Neural progenitor cell (in vitro differentiated cells): ENCODE measurements at regions not wholly inside any gene's neighbourhood (a gene's known extent, or its start where the extent isn't known, plus 50 kb on each side); places are given as distances from the start of the nearest gene placed in this dataset.

Experiments used
- DNase-seq: peaks from one replicate; pipeline ENCODE4 v3.0.0-alpha.2; 2016; ENCODE audit warnings: low spot score
- H2AFZ ChIP-seq: fragments of 200-600 bp; sonication (generic); replicated peaks from 2 replicates; pipeline ENCODE4 v1.6.1; 2016; ENCODE audit warnings: antibody characterized with exemption
- H3F3A ChIP-seq: fragments of 200-600 bp; sonication (generic); 2 replicates; pipeline ENCODE4 v1.6.1; 2016; ENCODE audit warnings: antibody characterized with exemption, low read depth
- H3K27ac ChIP-seq: fragments of 200-600 bp; sonication (generic); 2 replicates; pipeline ENCODE4 v1.5.1; 2016; ENCODE audit warnings: mild to moderate bottlenecking
- H3K27me3 ChIP-seq: fragments of 200-600 bp; sonication (generic); 2 replicates; pipeline ENCODE4 v1.6.1; 2016; ENCODE audit warnings: mild to moderate bottlenecking, moderate library complexity
- H3K36me3 ChIP-seq: fragments of 200-600 bp; sonication (generic); 2 replicates; pipeline ENCODE4 v1.5.1; 2016
- H3K4me1 ChIP-seq: fragments of 200-600 bp; sonication (generic); 2 replicates; pipeline ENCODE4 v1.6.1; 2016; ENCODE audit warnings: mixed run types
- H3K4me2 ChIP-seq: fragments of 200-600 bp; sonication (generic); 2 replicates; pipeline ENCODE4 v1.6.1; 2016
- H3K4me3 ChIP-seq: fragments of 200-600 bp; sonication (generic); 2 replicates; pipeline ENCODE4 v1.5.1; 2016
- H3K79me2 ChIP-seq: fragments of 200-600 bp; sonication (generic); 2 replicates; pipeline ENCODE4 v1.6.1; 2016; ENCODE audit warnings: low read depth
- H3K9ac ChIP-seq: fragments of 200-600 bp; sonication (generic); 2 replicates; pipeline ENCODE4 v1.6.1; 2016
- H3K9me3 ChIP-seq: fragments of 200-600 bp; sonication (generic); 2 replicates; pipeline ENCODE4 v1.5.1; 2016; ENCODE audit warnings: low read depth
- H4K20me1 ChIP-seq: fragments of 200-600 bp; sonication (generic); 2 replicates; pipeline ENCODE4 v1.6.1; 2016; ENCODE audit warnings: low read depth
- H3K27ac Mint-ChIP-seq: 3 replicates; pipeline ENCODE4 v1.8.0; 2021; ENCODE audit warnings: mixed read lengths
- H3K27me3 Mint-ChIP-seq: 2 replicates; pipeline ENCODE4 v1.8.0; 2022; ENCODE audit warnings: low read depth, mild to moderate bottlenecking, inconsistent platforms, moderate library complexity, mixed read lengths; ENCODE audit not compliant: insufficient read depth
- H3K36me3 Mint-ChIP-seq: 3 replicates; pipeline ENCODE4 v1.8.0; 2021; ENCODE audit warnings: mixed read lengths
- H3K4me1 Mint-ChIP-seq: 3 replicates; pipeline ENCODE4 v1.8.0; 2021; ENCODE audit warnings: mixed read lengths
- H3K4me3 Mint-ChIP-seq: 3 replicates; pipeline ENCODE4 v1.8.0; 2021; ENCODE audit warnings: mild to moderate bottlenecking, moderate library complexity, mixed read lengths
- H3K9me3 Mint-ChIP-seq: 3 replicates; pipeline ENCODE4 v1.8.0; 2020; ENCODE audit warnings: mixed read lengths
- EZH2 ChIP-seq: fragments of 200-600 bp; sonication (generic); IDR thresholded peaks from 2 replicates; pipeline ENCODE4 v1.6.1; 2017; ENCODE audit warnings: antibody characterized with exemption, mild to moderate bottlenecking, moderate library complexity
- EZH2phosphoT487 ChIP-seq: fragments of 200-600 bp; sonication (generic); IDR thresholded peaks from 2 replicates; pipeline ENCODE4 v1.6.1; 2017; ENCODE audit warnings: antibody characterized with exemption
- TF ChIP-seq, protein P1 (sequence below): fragments of 200-600 bp; sonication (generic); IDR thresholded peaks from 2 replicates; pipeline ENCODE4 v1.5.1; 2017; ENCODE audit warnings: antibody characterized with exemption, mild to moderate bottlenecking

DNA sequence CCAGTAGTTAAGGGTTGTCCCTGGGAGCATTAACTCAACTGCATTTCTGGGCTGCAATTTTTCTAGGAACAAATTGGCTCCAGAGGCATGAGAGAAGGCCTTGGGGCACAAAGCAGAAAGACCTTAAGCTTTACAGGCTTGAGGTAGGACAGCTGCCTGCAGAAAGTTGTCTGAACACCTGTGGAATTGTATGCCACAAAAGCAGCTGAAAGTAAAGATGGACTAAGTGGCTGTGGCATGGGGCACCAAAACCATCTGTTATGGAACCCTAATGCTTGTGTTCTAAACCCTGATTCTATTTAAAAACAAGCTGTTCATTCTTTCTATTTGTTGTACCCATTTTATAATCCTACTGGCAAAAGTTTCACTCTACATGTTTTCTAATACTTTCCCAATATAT is 515.2 kb downstream of the GLUD2 start:
- DNase-seq, result no peak
- Histone ChIP-seq H3K36me3 (no peaks in the 10 kb centered on the region), H3K9me3 (no peaks in the 10 kb centered on the region), H3K4me1 (no peaks in the 10 kb centered on the region), H2AFZ (no peak overlapping the region), H3F3A (no peaks in the 10 kb centered on the region), H4K20me1 (no peaks in the 10 kb centered on the region), H3K4me3 (no peak overlapping the region), H3K9ac (no peak overlapping the region), H3K27ac (no peak overlapping the region), H3K27me3 (no peaks in the 10 kb centered on the region), H3K79me2 (no peaks in the 10 kb centered on the region), H3K4me2 (no peak overlapping the region)
- H3K9me3 Mint-ChIP-seq, result no peaks in the 10 kb centered on the region
- TF ChIP-seq, protein P1, sequence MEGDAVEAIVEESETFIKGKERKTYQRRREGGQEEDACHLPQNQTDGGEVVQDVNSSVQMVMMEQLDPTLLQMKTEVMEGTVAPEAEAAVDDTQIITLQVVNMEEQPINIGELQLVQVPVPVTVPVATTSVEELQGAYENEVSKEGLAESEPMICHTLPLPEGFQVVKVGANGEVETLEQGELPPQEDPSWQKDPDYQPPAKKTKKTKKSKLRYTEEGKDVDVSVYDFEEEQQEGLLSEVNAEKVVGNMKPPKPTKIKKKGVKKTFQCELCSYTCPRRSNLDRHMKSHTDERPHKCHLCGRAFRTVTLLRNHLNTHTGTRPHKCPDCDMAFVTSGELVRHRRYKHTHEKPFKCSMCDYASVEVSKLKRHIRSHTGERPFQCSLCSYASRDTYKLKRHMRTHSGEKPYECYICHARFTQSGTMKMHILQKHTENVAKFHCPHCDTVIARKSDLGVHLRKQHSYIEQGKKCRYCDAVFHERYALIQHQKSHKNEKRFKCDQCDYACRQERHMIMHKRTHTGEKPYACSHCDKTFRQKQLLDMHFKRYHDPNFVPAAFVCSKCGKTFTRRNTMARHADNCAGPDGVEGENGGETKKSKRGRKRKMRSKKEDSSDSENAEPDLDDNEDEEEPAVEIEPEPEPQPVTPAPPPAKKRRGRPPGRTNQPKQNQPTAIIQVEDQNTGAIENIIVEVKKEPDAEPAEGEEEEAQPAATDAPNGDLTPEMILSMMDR, result no peak
- TF ChIP-seq EZH2, result no peak
- TF ChIP-seq EZH2phosphoT487, result no peak
- H3K4me1 Mint-ChIP-seq, result peaks cover 2% of the 10 kb centered on the region
- H3K4me3 Mint-ChIP-seq, result no peak overlapping the region
- H3K36me3 Mint-ChIP-seq, result no peaks in the 10 kb centered on the region
- H3K27ac Mint-ChIP-seq, result no peak overlapping the region
- H3K27me3 Mint-ChIP-seq, result no peaks in the 10 kb centered on the region

DNA sequence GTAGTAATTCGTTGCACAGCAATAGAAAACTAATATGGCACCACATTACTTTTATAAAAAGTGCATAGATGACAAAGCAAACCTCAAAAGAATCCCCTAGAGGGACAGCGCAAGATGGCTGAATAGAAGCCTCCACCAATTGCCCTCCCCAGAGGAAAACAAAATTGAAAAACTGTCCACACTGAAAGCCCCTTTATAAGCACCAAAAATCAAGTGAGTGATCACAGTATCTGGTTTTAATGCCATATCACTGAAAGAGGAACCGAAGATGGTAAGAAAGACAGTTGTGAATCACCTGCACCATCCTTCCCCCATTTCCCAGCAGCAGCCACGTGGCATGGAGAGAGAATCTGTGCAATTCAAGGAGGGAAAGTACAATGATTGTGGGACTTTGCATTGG is 522.2 kb downstream of the GLUD2 start:
- no peaks in the 10 kb centered on the region for H3K36me3 Mint-ChIP-seq
- Histone ChIP-seq H3K36me3 (no peaks in the 10 kb centered on the region), H2AFZ (no peak overlapping the region), H3K4me3 (no peak overlapping the region), H3K27me3 (no peaks in the 10 kb centered on the region), H3K9ac (no peak overlapping the region), H3K4me2 (no peak overlapping the region), H3K27ac (no peak overlapping the region), H4K20me1 (no peaks in the 10 kb centered on the region), H3K9me3 (no peaks in the 10 kb centered on the region), H3K4me1 (no peaks in the 10 kb centered on the region), H3F3A (no peaks in the 10 kb centered on the region), H3K79me2 (no peaks in the 10 kb centered on the region)
- peaks cover 5% of the 10 kb centered on the region for H3K9me3 Mint-ChIP-seq
- no peak for DNase-seq
- no peaks in the 10 kb centered on the region for H3K4me1 Mint-ChIP-seq
- no peak overlapping the region for H3K27ac Mint-ChIP-seq
- H3K4me3 Mint-ChIP-seq, result no peak overlapping the region
- TF ChIP-seq, protein P1, result no peak
- TF ChIP-seq EZH2 (no peak), EZH2phosphoT487 (no peak)
- peaks cover 2% of the 10 kb centered on the region for H3K27me3 Mint-ChIP-seq

DNA sequence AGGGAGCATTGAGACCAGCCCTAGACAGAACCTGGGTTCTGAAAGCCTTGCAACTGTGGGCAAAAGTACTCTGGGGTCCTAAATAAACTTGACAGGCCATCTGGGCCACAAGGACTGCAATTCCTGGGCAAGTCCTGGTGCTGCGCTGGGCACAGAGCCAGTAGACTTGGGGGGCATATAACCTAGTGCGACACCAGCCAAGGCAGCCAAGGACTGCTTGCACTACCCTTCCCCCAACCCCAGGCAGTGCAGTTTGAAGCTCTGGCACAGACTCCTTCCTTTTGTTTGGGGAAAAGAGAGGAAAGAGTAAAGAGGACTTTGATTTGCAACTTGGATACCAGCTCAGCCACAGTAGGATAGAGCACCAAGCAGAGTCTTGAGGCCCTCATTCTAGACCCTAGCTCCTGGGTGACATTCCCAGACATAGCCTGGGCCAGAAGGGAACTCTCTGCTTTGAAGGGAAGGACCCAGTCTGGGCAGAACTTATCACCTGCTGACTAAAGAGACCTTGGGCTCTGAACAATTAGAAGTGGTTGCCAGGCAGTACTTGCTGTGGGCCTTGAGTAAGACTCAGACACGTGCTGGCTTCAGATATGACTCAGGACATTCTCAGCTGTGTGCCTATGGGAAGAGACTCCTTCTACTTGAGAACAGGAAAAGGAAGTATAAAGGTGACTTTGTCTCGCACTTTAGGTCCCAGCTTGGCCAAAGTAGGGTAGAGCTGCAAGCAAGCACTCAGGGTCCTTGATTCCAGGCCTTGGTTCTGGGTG is 522.8 kb downstream of the GLUD2 start:
- H3K36me3 Mint-ChIP-seq, result no peaks in the 10 kb centered on the region
- H3K9ac ChIP-seq, result no peak overlapping the region
- TF ChIP-seq EZH2phosphoT487 (no peak), EZH2 (no peak)
- TF ChIP-seq, protein P1, result no peak
- no peak overlapping the region for H3K27ac Mint-ChIP-seq
- peaks cover 2% of the 10 kb centered on the region for H3K27me3 Mint-ChIP-seq
- H3K4me1 ChIP-seq, result no peaks in the 10 kb centered on the region
- no peaks in the 10 kb centered on the region for H3K36me3 ChIP-seq
- H3K9me3 ChIP-seq, result peaks cover 5% of the 10 kb centered on the region
- no peaks in the 10 kb centered on the region for H3K27me3 ChIP-seq
- no peak for DNase-seq
- no peak overlapping the region for H3K27ac ChIP-seq
- no peaks in the 10 kb centered on the region for H3K4me1 Mint-ChIP-seq
- no peaks in the 10 kb centered on the region for H3K79me2 ChIP-seq
- H3K4me3 ChIP-seq, result no peak overlapping the region
- no peak overlapping the region for H3K4me3 Mint-ChIP-seq
- no peak overlapping the region for H3K4me2 ChIP-seq
- no peaks in the 10 kb centered on the region for H4K20me1 ChIP-seq
- no peaks in the 10 kb centered on the region for H3F3A ChIP-seq
- H3K9me3 Mint-ChIP-seq, result peaks cover 5% of the 10 kb centered on the region
- H2AFZ ChIP-seq, result no peak overlapping the region
